KMS-11 (cell line): ENCODE measurements at regions not wholly inside any gene's neighbourhood (a gene's known extent, or its start where the extent isn't known, plus 50 kb on each side); places are given as distances from the start of the nearest gene placed in this dataset.

Source experiments
- H2AFZ ChIP-seq: fragments of 200-600 bp; sonication (generic); 2 replicates; pipeline ENCODE4 v1.6.1; 2016; ENCODE audit warnings: antibody characterized with exemption, mixed run types, low read depth
- H3K27ac ChIP-seq: fragments of 200-600 bp; sonication (generic); 2 replicates; pipeline ENCODE4 v1.6.1; 2016; ENCODE audit warnings: mild to moderate bottlenecking, mixed run types
- H3K27me3 ChIP-seq: fragments of 200-600 bp; sonication (generic); 2 replicates; pipeline ENCODE4 v1.6.1; 2017; ENCODE audit warnings: mild to moderate bottlenecking, low read depth, mixed run types, moderate library complexity; ENCODE audit not compliant: insufficient read depth
- H3K36me3 ChIP-seq: fragments of 200-600 bp; sonication (generic); 2 replicates; pipeline ENCODE4 v1.6.1; 2017; ENCODE audit warnings: mild to moderate bottlenecking, mixed run types; ENCODE audit not compliant: insufficient read depth
- H3K4me1 ChIP-seq: fragments of 200-600 bp; sonication (generic); 2 replicates; pipeline ENCODE4 v1.6.1; 2016; ENCODE audit warnings: mild to moderate bottlenecking, low read depth, mixed run types; ENCODE audit not compliant: poor library complexity, severe bottlenecking
- H3K4me2 ChIP-seq: fragments of 200-600 bp; sonication (generic); 2 replicates; pipeline ENCODE4 v1.7.0; 2016; ENCODE audit warnings: mild to moderate bottlenecking, mixed run types
- H3K4me3 ChIP-seq: fragments of 200-600 bp; sonication (generic); IDR thresholded peaks from 2 replicates; pipeline ENCODE4 v1.6.1; 2017; ENCODE audit warnings: low read depth, low read length, mixed read lengths; ENCODE audit not compliant: insufficient read depth
- H3K79me2 ChIP-seq: fragments of 200-600 bp; sonication (generic); 2 replicates; pipeline ENCODE4 v1.6.1; 2016; ENCODE audit warnings: low read depth, mixed run types; ENCODE audit not compliant: insufficient read depth
- H3K9ac ChIP-seq: fragments of 200-600 bp; sonication (generic); 2 replicates; pipeline ENCODE4 v1.6.1; 2016; ENCODE audit warnings: mild to moderate bottlenecking, mixed run types
- H4K20me1 ChIP-seq: fragments of 200-600 bp; sonication (generic); 2 replicates; pipeline ENCODE4 v1.6.1; 2016; ENCODE audit warnings: mild to moderate bottlenecking, mixed run types; ENCODE audit not compliant: insufficient read depth
- CTCF ChIP-seq: fragments of 200-600 bp; sonication (generic); conservative IDR thresholded peaks from 2 replicates; pipeline ENCODE4 v1.6.1; 2017; ENCODE audit warnings: low read depth, mild to moderate bottlenecking, antibody characterized with exemption, low read length, moderate library complexity, mixed read lengths

- no peak overlapping the region for H3K27ac ChIP-seq
- TF ChIP-seq CTCF: no peak
- no peaks in the 10 kb centered on the region for H3K27me3 ChIP-seq
- H3K4me2 ChIP-seq: no peak overlapping the region
- no peak overlapping the region for H3K9ac ChIP-seq
- no peaks in the 10 kb centered on the region for H3K4me1 ChIP-seq
- H3K4me3 ChIP-seq: no peak overlapping the region
- no peaks in the 10 kb centered on the region for H4K20me1 ChIP-seq
- no peaks in the 10 kb centered on the region for H3K79me2 ChIP-seq
- H3K36me3 ChIP-seq: no peaks in the 10 kb centered on the region
- H2AFZ ChIP-seq: no peak overlapping the region
These were observed 244.8 kb downstream of the IPO8 start for GRCh38 chr12:30450872-30451271.

GRCh38 chr12:30450226-30450625, 245.4 kb downstream of the IPO8 start:
- Histone ChIP-seq H3K9ac (no peak overlapping the region), H3K4me3 (no peak overlapping the region), H4K20me1 (no peaks in the 10 kb centered on the region), H3K36me3 (no peaks in the 10 kb centered on the region), H3K4me1 (no peaks in the 10 kb centered on the region), H3K27ac (no peak overlapping the region), H3K27me3 (no peaks in the 10 kb centered on the region), H3K4me2 (no peak overlapping the region), H3K79me2 (no peaks in the 10 kb centered on the region), H2AFZ (no peak overlapping the region)
- TF ChIP-seq CTCF: no peak

- no peaks in the 10 kb centered on the region for H3K79me2 ChIP-seq
- H3K4me2 ChIP-seq: no peak overlapping the region
- TF ChIP-seq CTCF: no peak
- no peak overlapping the region for H3K4me3 ChIP-seq
- H3K9ac ChIP-seq: no peak overlapping the region
- H2AFZ ChIP-seq: no peak overlapping the region
- H3K4me1 ChIP-seq: no peaks in the 10 kb centered on the region
- no peak overlapping the region for H3K27ac ChIP-seq
- no peaks in the 10 kb centered on the region for H3K36me3 ChIP-seq
- H3K27me3 ChIP-seq: no peaks in the 10 kb centered on the region
- H4K20me1 ChIP-seq: no peaks in the 10 kb centered on the region
These were observed 247.6 kb downstream of the IPO8 start for GRCh38 chr12:30448038-30448437.

GRCh38 chr12:30447061-30447750, 248.5 kb downstream of the IPO8 start:
- Histone ChIP-seq H3K27ac (no peak overlapping the region), H3K4me1 (no peaks in the 10 kb centered on the region), H3K9ac (no peak overlapping the region), H3K79me2 (no peaks in the 10 kb centered on the region), H3K4me2 (no peak overlapping the region), H2AFZ (no peak overlapping the region), H4K20me1 (no peaks in the 10 kb centered on the region), H3K36me3 (no peaks in the 10 kb centered on the region), H3K4me3 (no peak overlapping the region), H3K27me3 (no peaks in the 10 kb centered on the region)
- no peak for TF ChIP-seq CTCF
